K562 (cell line): ENCODE measurements at regions not wholly inside any gene's neighbourhood (a gene's known extent, or its start where the extent isn't known, plus 50 kb on each side); places are given as distances from the start of the nearest gene placed in this dataset.

Source experiments
- CHD7 ChIP-seq: fragments of 200-600 bp; sonication (generic); IDR thresholded peaks from one replicate; pipeline ENCODE4 v1.6.1; 2012; ENCODE audit warnings: mild to moderate bottlenecking, low read depth, low read length, inconsistent platforms
- DNMT1 ChIP-seq: fragments of 450-650 bp; IDR thresholded peaks from 2 replicates; pipeline ENCODE4 v1.6.1; 2016; ENCODE audit warnings: antibody characterized with exemption, mild to moderate bottlenecking

- TF ChIP-seq CHD7 (no peak), DNMT1 (no peak)
These were observed 69.4 kb upstream of the CLCN4 start (continued) for GRCh38 chrX:10087391-10087790.
